ENCODE measurements at regions not wholly inside any gene's neighbourhood (a gene's known extent, or its start where the extent isn't known, plus 50 kb on each side); places are given as distances from the start of the nearest gene placed in this dataset.

GRCh38 chr9:19924080-19924479, 135.2 kb upstream of the SLC24A2 start:
- H3K27ac ChIP-seq (ENCODE audit: low read depth, low read length, poor library complexity, severe bottlenecking) = no peak overlapping the region
- ChIA-PET POLR2A (no interaction called here), CTCF (ENCODE audit: unreplicated experiment) (no interaction called here)
- TF ChIP-seq CTCF (conservative IDR thresholded peaks at IDR 0.05; ENCODE audit: low read length) = no peak
- no TSS peak for BruUV-seq (replicated peaks)
- H3K9me3 ChIP-seq (ENCODE audit: low read length) = no peaks in the 10 kb centered on the region
- DNase-seq (ENCODE audit: low spot score) = no peak
- intact Hi-C loops (cut with micrococcal nuclease; ENCODE audit: unreplicated experiment) = no loop called here
- no peaks in the 10 kb centered on the region for H3K9me2 ChIP-seq (ENCODE audit: insufficient read depth, low read length)
- no peaks in the 10 kb centered on the region for H3K79me2 ChIP-seq (ENCODE audit: insufficient read depth, low read depth, low read length)
- H3K4me1 ChIP-seq (ENCODE audit: insufficient read depth, low read length, poor library complexity, severe bottlenecking) = no peaks in the 10 kb centered on the region
- H4K20me1 ChIP-seq (ENCODE audit: insufficient read depth, low read length) = no peaks in the 10 kb centered on the region
- no peak overlapping the region for H3K4me2 ChIP-seq (ENCODE audit: low read length)
- no peak overlapping the region for H3K4me3 ChIP-seq (ENCODE audit: low read depth, low read length, poor library complexity, severe bottlenecking)
- no peaks in the 10 kb centered on the region for H3K36me3 ChIP-seq (ENCODE audit: insufficient read depth, low read length)
- no peak overlapping the region for H2AFZ ChIP-seq (ENCODE audit: low read length)

- POLR2A ChIA-PET = no interaction called here
- no peak overlapping the region for H3K27ac ChIP-seq (ENCODE audit: low read depth, low read length, poor library complexity, severe bottlenecking)
- DNase-seq (ENCODE audit: low spot score) = no peak
- intact Hi-C loops (cut with micrococcal nuclease; ENCODE audit: unreplicated experiment) = no loop called here
- H4K20me1 ChIP-seq (ENCODE audit: insufficient read depth, low read length) = no peaks in the 10 kb centered on the region
- H3K79me2 ChIP-seq (ENCODE audit: insufficient read depth, low read depth, low read length) = no peaks in the 10 kb centered on the region
- no peak overlapping the region for H2AFZ ChIP-seq (ENCODE audit: low read length)
- no peak overlapping the region for H3K4me2 ChIP-seq (ENCODE audit: low read length)
- CTCF ChIA-PET (ENCODE audit: unreplicated experiment) = no interaction called here
- no peak overlapping the region for H3K4me3 ChIP-seq (ENCODE audit: low read depth, low read length, poor library complexity, severe bottlenecking)
- no peaks in the 10 kb centered on the region for H3K4me1 ChIP-seq (ENCODE audit: insufficient read depth, low read length, poor library complexity, severe bottlenecking)
- H3K9me2 ChIP-seq (ENCODE audit: insufficient read depth, low read length) = no peaks in the 10 kb centered on the region
- TF ChIP-seq EZH2phosphoT487 (IDR thresholded peaks at IDR 0.05; ENCODE audit: borderline replicate concordance, low read depth, low read length) = no peak
- TF ChIP-seq CTCF (conservative IDR thresholded peaks at IDR 0.05; ENCODE audit: low read length) = no peak
- H3K9me3 ChIP-seq (ENCODE audit: low read length) = no peaks in the 10 kb centered on the region
- no peaks in the 10 kb centered on the region for H3K36me3 ChIP-seq (ENCODE audit: insufficient read depth, low read length)
- no TSS peak for BruUV-seq (replicated peaks)
Observed at GRCh38 chr9:19922476-19923118, 133.8 kb upstream of the SLC24A2 start.

- TF ChIP-seq CTCF (conservative IDR thresholded peaks at IDR 0.05; ENCODE audit: low read length) (no peak), EZH2phosphoT487 (IDR thresholded peaks at IDR 0.05; ENCODE audit: borderline replicate concordance, low read depth, low read length) (no peak)
- BruUV-seq (replicated peaks) = no TSS peak
- Histone ChIP-seq H3K36me3 (ENCODE audit: insufficient read depth, low read length) (no peaks in the 10 kb centered on the region), H3K4me3 (ENCODE audit: low read depth, low read length, poor library complexity, severe bottlenecking) (no peak overlapping the region), H3K9me3 (ENCODE audit: low read length) (no peaks in the 10 kb centered on the region), H3K9me2 (ENCODE audit: insufficient read depth, low read length) (no peaks in the 10 kb centered on the region), H4K20me1 (ENCODE audit: insufficient read depth, low read length) (no peaks in the 10 kb centered on the region), H3K4me1 (ENCODE audit: insufficient read depth, low read length, poor library complexity, severe bottlenecking) (no peaks in the 10 kb centered on the region), H3K4me2 (ENCODE audit: low read length) (no peak overlapping the region), H3K79me2 (ENCODE audit: insufficient read depth, low read depth, low read length) (no peaks in the 10 kb centered on the region), H2AFZ (ENCODE audit: low read length) (no peak overlapping the region), H3K27ac (ENCODE audit: low read depth, low read length, poor library complexity, severe bottlenecking) (no peak overlapping the region)
- ChIA-PET POLR2A (no interaction called here), CTCF (ENCODE audit: unreplicated experiment) (no interaction called here)
- DNase-seq (ENCODE audit: low spot score) = no peak
- intact Hi-C loops (cut with micrococcal nuclease; ENCODE audit: unreplicated experiment) = no loop called here
Observed at GRCh38 chr9:19920401-19920800, 131.6 kb upstream of the SLC24A2 start.

Measured in OCI-LY7 (cell line).